NCI-H69 (cell line): ENCODE measurements at regions not wholly inside any gene's neighbourhood (a gene's known extent, or its start where the extent isn't known, plus 50 kb on each side); places are given as distances from the start of the nearest gene placed in this dataset.

Experiments
- DNase-seq: peaks from one replicate; lab custom pipeline; 2025; lab: John Stamatoyannopoulos, UW

DNA sequence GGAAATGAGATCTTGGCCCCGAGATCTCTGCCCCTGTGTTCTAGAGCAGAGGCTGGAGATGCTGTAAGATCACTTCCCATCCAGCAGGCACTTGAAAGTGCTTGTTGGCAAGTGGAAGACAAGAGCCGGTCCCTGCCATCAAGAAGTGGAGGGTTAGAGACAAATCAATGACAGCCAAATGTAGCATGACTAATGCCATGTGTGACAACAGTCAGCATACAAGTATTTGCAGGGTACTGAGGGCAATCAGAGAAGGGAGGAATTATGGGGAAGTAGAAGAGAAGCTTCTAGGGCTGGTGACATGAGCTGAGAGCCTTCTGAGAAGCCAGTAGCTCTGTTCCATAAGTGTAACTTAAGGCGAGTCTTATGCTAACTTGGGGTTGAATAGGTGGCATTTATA lies 58.6 kb downstream of the TMEM17 start:
- no peak for DNase-seq

DNA sequence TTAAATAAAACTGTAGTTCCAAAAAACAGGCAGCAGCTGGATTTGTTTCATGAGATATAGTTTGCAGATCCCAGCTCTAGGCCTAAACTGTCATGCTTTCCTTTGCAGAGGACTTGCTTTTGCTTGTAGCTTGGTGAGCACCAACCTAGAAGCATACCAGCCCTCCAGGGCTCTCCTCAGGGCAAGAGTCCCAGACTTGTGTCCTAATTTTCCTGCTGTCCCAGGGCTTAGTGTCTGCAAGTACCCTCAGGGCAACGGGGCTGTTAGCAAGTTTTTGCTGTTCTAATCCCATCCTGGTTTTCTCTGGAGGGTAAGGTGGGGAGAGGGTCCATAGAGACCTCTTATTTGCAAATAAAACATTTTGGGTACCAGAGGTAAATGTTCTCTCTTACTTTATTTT lies 59.5 kb downstream of the TMEM17 start:
- no peak for DNase-seq

DNA sequence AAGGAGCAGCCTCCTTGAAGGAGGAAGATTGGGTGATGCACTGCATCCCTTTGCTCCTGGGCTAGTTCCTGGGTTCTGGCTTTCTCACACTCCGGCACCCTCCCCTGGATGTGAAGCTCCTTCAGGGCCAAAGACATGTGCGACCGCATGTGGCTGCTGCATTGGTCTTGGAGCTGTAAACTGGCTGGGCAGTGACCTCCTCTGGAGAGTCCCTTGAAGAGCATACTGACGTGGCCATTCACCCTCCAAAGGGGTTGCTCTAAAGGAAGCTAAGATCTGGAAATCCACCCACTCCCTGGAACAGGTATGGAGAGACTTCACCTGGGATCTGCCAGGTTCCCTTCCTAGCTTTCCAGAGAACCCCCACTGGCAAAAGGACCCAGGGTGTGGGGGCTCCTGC lies 62.1 kb downstream of the TMEM17 start:
- DNase-seq: peak; percentile 20

DNA sequence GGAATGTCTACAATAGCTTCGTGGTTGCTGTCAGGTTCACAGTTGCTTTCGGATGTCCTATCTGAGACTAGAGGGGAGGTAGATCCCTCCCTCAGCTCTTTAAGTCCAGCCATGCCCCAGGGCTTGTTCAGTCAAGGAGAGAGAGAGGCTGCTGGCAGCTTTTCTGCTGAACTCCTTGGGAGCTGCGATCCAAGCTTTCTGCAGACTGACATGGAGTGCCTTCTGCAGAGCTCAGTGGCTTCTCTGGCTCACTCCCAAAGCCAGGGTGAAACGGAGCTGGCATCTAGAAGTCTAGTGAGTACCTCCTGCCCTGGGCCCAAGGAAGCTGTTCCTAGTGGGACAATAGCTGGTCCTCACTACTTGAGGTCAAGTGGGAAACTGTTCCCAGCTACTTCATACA lies 62.5 kb downstream of the TMEM17 start:
- no peak for DNase-seq

DNA sequence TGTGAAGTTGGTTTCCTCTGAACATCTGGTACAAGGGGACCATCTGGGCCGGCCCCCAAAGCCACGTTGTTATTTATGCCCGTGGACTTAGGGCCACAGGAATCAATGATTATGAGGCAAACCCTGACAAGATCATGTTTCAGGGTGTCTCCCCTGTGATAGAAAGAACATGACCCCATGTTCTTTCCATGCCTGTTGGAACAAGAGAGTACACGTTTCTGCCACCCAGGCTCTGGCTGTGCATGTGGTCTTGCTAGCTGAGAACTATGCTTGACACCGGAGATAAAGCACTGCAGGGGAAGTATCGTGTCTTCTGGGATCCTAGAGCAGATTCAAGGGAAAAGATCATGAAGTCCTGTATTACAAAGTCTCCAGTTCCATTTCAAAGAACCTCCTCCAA lies 64.2 kb downstream of the TMEM17 start:
- no peak for DNase-seq

DNA sequence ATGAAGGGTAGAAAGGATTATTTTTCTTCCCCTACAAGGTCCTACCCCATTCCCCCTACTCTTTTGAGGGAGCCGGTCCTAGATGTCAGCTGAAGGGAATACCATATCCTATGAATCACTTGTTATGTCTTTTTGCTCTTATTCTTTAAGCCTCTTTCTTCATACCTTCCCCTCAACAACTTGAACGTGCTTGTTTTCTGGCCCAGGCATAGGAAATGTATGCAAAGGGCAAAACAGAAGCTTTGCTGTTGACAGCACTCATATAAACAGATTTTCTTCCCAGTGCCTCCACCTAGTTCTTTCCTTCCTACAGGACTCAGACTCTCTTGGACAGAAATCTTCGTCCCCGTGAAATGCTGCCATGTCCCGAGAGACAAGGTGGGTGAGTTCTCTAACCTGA lies 64.6 kb downstream of the TMEM17 start:
- no peak for DNase-seq

DNA sequence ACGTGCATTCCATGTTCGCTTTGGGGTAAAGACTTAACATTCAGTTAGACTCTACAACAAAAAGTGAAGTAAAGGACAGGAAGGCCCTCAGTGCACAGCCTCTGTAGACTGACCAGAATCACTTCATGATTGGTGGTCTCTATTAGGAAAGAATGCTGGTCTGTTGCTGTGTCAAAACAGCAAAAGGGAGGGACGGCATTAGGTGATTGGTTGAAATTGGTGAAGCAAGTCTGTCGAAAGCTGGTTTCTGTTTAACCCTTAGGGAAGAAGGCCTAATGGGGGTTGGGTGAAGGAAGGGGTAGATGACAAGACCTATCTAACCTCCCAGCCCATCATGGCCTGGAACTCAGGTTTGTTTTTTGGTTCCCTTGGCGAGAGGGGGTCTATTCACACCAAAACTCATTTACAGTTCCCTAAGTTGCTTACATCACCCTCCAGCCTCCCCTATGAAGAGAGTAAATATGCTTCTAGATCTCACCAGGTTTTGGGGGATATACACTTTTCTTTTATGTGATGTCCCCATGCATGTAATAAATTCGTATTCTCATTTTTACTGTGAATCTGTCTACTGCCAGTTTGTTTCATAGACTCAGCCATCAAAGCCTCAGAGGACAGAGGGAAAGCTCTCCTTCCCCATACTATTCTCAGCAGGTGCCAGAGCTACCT lies 65.6 kb downstream of the TMEM17 start:
- no peak for DNase-seq

DNA sequence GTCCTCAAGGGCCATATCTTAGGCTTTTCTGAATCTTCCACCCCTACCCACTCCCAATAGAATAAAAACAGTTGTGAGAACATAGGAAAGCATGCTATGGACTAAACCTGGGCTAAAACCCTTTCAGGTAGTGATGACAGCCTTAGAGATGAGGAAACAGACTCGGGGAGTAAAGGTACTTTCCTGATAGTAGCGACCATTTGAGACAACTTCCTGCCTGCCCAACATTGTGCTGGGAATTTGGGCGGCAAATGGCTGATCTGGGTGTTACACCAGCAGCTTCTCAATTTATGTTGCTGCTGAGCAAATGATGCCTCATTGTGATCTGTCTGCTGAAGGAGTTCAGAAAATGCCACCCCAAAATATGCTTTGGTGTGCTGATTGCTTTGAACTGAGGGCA lies 66.6 kb downstream of the TMEM17 start:
- DNase-seq: no peak

DNA sequence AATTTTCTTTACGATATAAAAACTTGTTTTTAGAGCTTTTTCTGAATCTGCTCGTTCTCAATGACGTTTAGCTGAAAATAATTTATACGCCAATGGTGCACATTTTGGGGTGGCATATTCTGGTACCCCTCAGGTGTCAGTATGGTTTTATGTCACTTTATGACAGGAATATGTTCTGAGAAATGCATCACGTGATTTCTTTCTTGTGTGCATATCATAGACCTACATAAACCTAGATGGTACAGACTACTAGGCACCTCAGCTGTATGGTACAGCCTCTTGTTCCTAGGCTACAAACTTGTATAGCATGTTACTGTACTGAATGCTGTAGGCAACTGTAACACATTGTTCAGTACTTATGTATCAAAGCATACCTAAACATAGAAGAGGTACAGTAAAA lies 68.2 kb downstream of the TMEM17 start:
- no peak for DNase-seq

DNA sequence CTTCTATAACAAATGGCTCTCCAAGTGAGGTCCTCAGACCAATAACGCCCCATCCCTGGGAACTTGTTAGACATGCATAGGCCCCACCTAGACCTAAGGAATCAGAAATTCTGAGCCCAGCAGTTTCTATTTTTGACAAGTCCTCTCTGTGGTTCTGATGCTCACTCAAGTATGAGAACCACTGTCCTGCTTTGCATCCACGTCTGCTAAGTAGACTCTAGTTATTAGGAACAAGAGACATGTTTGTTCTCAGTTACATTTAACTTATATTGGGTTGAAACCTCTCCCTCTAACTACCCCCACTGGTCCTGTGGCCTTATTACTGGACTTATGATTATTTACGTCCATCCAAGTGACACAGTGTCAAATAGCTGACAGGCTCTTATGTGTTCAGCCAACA lies 70.3 kb downstream of the TMEM17 start:
- DNase-seq: no peak

DNA sequence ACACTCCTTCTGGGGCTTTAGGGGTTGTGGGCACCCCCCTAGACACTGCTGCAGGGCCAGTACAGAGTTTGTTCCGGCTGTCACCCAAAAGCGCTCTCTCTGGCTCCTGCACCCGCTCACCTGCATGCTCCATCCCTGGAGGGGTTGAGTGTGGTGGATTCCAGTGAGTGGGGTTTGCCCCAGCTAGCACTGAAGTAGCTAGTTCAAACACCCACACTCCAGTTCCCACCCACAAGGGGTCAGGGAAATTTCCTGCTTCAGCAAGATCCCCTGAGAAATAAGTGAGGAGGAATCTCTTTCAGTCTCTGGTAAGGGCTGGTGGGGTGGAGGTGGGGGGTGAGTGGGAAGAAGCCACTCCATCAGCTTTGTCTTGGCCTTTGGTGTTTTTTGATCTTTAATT lies 73.6 kb downstream of the TMEM17 start:
- DNase-seq: no peak

DNA sequence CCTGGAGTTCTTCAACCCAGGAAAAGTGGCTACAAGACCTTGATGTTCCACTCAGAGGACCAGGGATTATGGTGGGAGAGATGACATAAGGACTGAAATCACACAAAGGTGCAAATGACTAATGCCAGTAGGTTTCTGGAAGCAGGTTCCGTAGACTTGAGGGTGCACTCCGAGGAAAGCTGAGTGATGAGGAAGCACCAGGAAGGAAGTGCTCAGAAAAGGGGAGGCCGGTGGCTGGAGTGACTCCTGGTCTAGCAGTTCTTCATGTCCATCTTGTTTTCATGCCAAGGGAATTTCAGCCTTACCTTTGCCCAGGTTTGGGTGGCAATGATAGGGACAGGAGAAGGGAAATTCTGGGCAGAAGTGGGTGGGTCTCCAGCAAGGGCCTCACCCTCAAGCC lies 74.5 kb downstream of the TMEM17 start:
- no peak for DNase-seq

DNA sequence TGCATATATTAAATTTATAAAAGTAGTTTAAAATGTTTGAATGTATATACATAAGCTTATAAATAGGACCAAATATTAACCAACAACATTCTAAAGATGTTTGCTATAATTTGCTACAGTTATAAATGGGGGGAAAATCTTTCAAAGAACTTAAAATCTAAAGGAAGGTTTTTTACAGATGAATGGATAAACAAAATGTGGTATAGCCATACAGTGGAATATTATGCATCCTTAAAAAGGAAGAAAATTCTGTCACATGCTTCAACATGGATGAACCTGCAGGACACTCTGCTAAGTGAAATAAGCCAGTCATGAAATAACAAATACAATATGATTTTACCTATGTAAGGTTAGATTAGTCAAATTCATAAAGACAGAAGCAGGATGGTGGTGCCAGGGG lies 75.8 kb downstream of the TMEM17 start:
- no peak for DNase-seq

DNA sequence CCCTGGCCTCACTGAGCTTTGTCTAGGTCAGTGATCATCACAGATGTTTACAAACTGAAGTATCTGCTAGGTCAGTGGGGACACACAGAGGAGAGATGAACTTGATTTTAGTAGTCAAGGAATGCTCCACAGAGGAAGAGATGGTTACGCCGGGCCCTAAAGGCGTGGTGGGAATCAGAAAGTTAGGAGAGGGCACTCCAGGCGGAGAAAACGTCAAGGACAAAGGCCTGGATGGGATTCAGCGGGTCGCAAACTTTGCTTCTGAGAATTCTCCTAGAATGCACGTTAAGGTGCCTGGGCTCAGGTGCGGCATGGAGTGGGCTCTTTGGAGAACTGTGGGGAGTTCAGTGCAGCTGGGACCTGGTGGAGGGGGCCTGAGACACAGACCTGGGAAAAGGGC lies 78.8 kb downstream of the TMEM17 start:
- no peak for DNase-seq

DNA sequence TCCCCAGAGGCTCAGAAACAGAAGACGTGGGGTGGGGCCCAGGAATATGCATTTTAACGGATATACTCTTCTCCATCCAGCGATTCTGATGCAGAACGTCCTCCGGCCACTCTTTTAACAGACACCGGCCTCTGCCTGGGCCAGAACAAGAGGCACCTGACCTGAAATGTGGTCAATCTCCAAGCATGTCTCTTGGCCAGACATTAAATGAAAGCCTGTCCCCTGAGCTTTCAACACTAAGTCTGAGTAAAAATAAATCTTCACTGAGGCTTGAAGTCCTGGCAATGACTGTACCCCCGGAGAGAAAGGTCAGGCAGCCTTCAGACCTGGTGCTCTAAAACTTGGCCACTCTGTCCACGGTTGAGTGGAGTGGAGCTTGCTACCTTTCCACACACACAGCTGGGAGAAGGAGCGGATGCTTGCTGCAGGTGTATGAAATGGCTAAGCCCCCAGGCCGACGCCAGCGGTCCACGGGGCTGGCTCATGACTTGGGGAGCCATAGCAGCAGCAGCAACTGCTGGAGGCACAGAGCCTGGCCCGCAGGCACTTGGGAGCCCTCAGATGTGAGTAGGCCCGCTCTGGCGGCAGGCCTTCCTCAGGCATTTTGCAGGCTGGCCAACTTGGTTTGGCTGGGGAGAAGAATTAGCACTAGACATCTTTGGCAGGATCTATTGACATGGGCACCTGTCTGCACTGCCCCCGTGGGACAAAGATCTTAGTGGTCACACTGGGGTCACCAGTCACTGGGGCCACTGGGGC lies 79.7 kb downstream of the TMEM17 start:
- DNase-seq: no peak

DNA sequence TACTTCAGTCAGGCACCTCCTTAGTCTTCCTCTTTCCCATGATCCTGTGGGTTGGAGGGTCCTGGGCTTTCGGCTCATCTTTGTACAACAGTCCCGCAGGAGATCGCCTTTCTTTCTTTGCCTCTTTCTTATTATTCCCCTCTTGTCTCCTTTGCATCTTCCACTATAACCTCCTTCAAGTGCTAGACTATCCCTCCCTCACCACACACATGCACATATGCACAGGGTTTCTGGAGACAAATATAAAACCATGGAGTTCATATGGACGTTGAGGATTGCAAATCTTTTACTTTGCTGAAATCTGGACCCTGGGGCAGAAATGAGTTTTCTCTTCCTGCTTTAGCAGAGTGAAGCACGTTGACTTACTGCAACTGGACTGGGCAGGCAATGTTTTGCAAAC lies 80.3 kb downstream of the TMEM17 start:
- DNase-seq: no peak

DNA sequence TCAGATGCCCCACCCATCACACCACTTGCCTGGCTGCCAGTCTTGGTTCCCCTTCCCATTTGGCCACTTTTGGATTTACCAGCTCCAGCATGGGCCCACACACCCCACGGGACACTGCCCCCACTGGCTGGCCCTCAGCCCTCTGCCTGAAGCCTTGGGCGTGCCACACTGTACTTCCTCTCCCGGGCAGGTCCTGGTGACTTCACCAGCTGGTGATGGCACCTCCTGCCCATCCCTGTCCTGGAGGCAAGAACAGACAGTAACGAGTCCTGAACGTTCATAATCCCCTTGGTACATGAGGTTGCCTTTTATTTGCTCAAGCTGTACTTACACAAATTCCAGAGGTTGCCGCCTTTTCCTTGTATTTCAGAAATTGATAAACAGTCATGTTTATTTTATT lies 81.1 kb downstream of the TMEM17 start:
- no peak for DNase-seq

DNA sequence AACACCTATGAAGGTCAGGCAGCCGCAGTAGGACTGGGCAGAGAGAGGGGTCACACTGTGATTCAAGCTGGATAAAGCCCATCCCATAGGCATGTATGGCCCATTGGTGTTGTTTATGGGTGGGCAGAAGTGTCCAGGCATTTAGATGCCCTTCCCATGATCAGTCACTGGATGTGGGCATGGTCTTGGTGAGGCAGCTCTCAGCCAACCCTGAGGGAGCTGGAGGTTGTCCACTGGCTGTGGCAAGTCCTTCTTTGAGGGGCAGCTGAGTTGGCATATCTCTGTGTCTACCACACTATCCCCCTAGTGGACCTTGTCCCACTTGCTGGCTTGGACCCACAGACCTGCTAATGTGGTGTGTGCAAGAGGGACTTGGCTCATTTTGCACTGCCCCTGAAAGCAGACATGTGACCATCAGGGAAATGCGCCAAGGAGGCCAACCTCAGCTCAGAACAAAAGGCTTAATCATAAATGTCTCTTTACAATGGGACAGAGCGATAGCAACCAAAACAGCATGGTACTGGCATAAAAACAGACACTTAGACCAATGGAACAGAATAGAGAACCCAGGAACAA lies 82.0 kb downstream of the TMEM17 start:
- peak; percentile 2 for DNase-seq

DNA sequence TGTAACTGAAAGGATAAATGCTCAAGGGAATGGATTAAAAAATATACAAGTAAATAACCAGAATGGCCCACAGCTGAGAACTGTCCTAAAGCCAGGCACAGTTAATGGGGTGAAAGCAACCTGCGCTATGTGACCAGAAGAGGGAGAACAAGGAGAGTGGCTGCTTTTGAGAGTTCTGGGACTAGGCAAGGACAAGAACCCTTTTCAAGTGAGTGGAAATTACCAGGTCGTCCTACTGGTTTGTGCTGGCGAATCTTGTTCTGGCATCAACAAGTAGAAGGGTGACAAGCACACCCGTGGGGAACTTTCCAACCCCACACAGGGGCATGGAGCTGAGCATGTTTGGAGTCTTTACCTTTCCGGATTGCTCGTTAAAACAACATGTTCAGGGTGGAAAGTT lies 82.8 kb downstream of the TMEM17 start:
- DNase-seq: no peak

DNA sequence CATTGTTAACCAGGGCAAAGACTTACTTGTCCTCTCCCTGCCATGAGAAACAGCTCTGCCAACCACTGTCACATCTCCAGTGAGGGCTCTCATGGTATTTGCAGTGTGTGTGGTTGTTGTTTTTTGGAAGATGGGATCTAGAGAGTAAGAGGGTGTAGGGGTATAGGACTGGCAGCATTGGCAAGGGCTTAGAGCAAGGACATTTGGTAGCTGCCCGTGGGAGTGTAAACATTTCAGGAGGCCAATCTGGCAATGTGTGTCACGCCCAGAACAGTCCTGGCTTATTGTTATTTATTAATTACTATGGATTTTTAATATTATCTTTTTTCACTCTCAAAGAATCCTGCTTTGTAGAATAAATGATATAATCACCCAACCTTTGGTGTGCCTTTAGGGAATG lies 90.5 kb downstream of the TMEM17 start:
- no peak for DNase-seq

DNA sequence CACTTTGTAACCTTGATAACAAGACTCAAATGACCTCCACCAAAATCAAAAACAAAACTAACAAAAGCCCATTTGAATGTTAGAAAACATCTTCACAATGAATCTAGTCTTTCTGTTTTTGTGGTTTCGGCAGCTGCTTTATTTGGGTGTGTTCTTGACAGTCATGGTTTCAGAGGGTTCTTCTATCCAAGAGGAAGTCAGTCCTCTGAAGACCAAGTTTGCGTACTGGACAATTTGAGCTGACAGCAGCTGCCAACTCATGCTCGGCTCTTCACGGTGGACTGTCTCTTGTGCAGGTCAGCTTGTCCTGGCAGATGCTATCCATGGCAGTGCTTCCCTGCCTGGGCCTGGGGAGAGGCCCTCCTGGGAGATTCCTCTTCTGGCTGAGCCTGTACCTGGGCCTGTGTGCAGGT lies 91.0 kb downstream of the TMEM17 start:
- no peak for DNase-seq

DNA sequence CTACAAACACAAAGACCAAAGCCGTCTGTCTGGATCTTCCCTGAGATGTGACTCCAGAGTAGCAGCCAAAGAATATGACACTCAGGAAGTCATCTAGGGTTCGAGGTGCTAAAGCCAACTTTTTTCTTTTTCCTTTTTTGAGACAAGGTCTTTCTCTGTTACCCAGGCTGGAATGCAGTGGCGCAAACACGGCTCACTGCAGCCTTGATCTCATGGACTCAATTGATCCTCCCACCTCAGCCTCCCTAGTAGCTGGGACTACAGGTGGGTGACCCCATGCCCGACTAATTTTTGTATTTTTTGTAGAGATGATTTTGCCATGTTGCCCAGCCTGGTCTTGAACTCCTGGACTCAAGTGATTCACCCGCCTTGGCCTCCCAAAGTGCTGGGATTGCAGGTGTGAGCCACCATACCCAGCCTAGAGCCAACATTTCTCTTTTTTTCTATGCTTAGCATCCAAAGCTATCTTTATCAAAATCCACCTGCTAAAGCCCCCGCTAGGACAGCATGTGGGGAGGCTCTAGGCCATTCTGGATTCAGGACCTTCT lies 92.8 kb downstream of the TMEM17 start:
- DNase-seq: no peak

DNA sequence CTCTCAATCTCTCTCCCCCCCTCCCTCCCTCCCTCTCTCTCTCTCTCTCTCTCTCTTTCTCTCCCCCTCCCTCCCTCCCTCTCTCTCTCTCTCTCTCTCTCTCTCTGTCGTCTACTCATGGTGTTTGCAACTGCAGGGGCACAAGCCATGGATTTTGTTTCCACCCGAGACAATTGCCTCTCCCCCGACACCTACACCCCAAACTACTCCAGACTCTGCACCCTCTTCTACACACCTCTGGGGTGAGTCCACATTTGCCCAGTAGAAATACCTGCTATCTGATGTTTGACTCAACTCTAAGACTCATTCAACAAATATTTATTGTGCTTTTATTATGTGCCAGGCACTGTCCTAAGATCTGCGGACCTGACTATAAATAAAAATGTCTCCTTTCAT lies 93.7 kb downstream of the TMEM17 start:
- DNase-seq: no peak
